Fibroblast of lung (primary cell): ENCODE measurements at regions not wholly inside any gene's neighbourhood (a gene's known extent, or its start where the extent isn't known, plus 50 kb on each side); places are given as distances from the start of the nearest gene placed in this dataset.

Source experiments
- DNase-seq, 2 donors: peaks; one replicate each; pipeline versions ENCODE4 v3.0.0 to v3.0.0-alpha.2; 2010; ENCODE audit warnings: low read depth in 2 of 2
- H2AFZ ChIP-seq: 2 replicates; pipeline ENCODE4 v1.5.1; 2012; ENCODE audit warnings: low read length, control low read depth, inconsistent platforms
- H3K27ac ChIP-seq: 2 replicates; pipeline ENCODE4 v1.5.1; 2011; ENCODE audit warnings: low read length, control low read depth; ENCODE audit not compliant: insufficient read depth
- H3K27me3 ChIP-seq: 2 replicates; pipeline ENCODE4 v1.5.1; 2011; ENCODE audit warnings: mild to moderate bottlenecking, low read length; ENCODE audit not compliant: control insufficient read depth, insufficient read depth
- H3K36me3 ChIP-seq: 2 replicates; pipeline ENCODE4 v1.5.1; 2011; ENCODE audit warnings: low read length; ENCODE audit not compliant: control insufficient read depth, insufficient read depth
- H3K4me1 ChIP-seq: 2 replicates; pipeline ENCODE4 v1.5.1; 2011; ENCODE audit warnings: low read length; ENCODE audit not compliant: control insufficient read depth, insufficient read depth; ENCODE audit errors: extremely low read depth
- H3K4me2 ChIP-seq: 2 replicates; pipeline ENCODE4 v1.5.1; 2011; ENCODE audit warnings: low read length, control low read depth; ENCODE audit not compliant: insufficient read depth; ENCODE audit errors: extremely low read depth
- H3K4me3 ChIP-seq, 4 experiments: fragments of 200-600 bp in 1 of 4; sonication (generic) in 1 of 4; replicated peaks in 1 of 4; 2 replicates each; pipeline ENCODE4 v1.5.1; 2011 to 2016; ENCODE audit warnings: low read length in 4 of 4, low read depth in 3 of 4, mild to moderate bottlenecking in 3 of 4, control low read depth in 2 of 4, inconsistent platforms in 1 of 4, mixed read lengths in 1 of 4; ENCODE audit not compliant: insufficient read depth in 1 of 4; ENCODE audit errors: control extremely low read depth in 1 of 4
- H3K79me2 ChIP-seq: 2 replicates; pipeline ENCODE4 v1.5.1; 2012; ENCODE audit warnings: mild to moderate bottlenecking, low read length, inconsistent platforms; ENCODE audit not compliant: control insufficient read depth, insufficient read depth
- H3K9ac ChIP-seq: 2 replicates; pipeline ENCODE4 v1.5.1; 2011; ENCODE audit warnings: mild to moderate bottlenecking, low read length, control low read depth; ENCODE audit not compliant: insufficient read depth
- H3K9me3 ChIP-seq: 2 replicates; pipeline ENCODE4 v1.5.1; 2012; ENCODE audit warnings: low read depth, low read length; ENCODE audit not compliant: control insufficient read depth, insufficient read depth
- H4K20me1 ChIP-seq: 2 replicates; pipeline ENCODE4 v1.5.1; 2011; ENCODE audit warnings: low read length; ENCODE audit not compliant: control insufficient read depth, insufficient read depth; ENCODE audit errors: extremely low read depth
- CTCF ChIP-seq, 2 donors: IDR thresholded peaks in 1 of 2; conservative IDR thresholded peaks in 1 of 2; 1 replicate in 1 of 2; 2 replicates in 1 of 2; pipeline ENCODE4 v1.5.1; 2011 to 2012; ENCODE audit warnings: low read length in 2 of 2, control low read depth in 1 of 2, inconsistent platforms in 1 of 2, low read depth in 1 of 2, mild to moderate bottlenecking in 1 of 2
- EZH2 ChIP-seq: IDR thresholded peaks from 2 replicates; pipeline ENCODE4 v1.5.1; 2012; ENCODE audit warnings: low read length, control low read depth, mild to moderate bottlenecking; ENCODE audit errors: missing control alignments

- Histone ChIP-seq H3K4me1 (no peaks in the 10 kb centered on the region), H3K36me3 (no peaks in the 10 kb centered on the region), H3K9me3 (no peaks in the 10 kb centered on the region), H3K9ac (no peak overlapping the region), H3K27me3 (no peaks in the 10 kb centered on the region), H2AFZ (no peak overlapping the region), H3K79me2 (no peaks in the 10 kb centered on the region), H3K4me2 (no peak overlapping the region), H3K27ac (no peak overlapping the region), H4K20me1 (no peaks in the 10 kb centered on the region), H3K4me3 (no peak overlapping the region)
- no peak for TF ChIP-seq EZH2
- DNase-seq, result no peak
These were observed 367.4 kb downstream of the IL20RB start for GRCh38 chr3:137325170-137325569.

- H4K20me1 ChIP-seq, result no peaks in the 10 kb centered on the region
- DNase-seq, result no peak
- no peak overlapping the region for H3K27ac ChIP-seq
- H3K36me3 ChIP-seq, result no peaks in the 10 kb centered on the region
- H3K9me3 ChIP-seq, result no peaks in the 10 kb centered on the region
- no peak overlapping the region for H3K9ac ChIP-seq
- no peaks in the 10 kb centered on the region for H3K79me2 ChIP-seq
- no peak overlapping the region for H3K4me3 ChIP-seq
- H2AFZ ChIP-seq, result no peak overlapping the region
- no peaks in the 10 kb centered on the region for H3K4me1 ChIP-seq
- no peaks in the 10 kb centered on the region for H3K27me3 ChIP-seq
- H3K4me2 ChIP-seq, result no peak overlapping the region
- TF ChIP-seq CTCF (conservative IDR thresholded peaks at IDR 0.05 in 1 of 2, IDR thresholded peaks at IDR 0.05 in 1 of 2; ENCODE audit: low read depth in 1 of 2, low read length in 2 of 2) (no peak), EZH2 (no peak)
These were observed 368.2 kb downstream of the IL20RB start for GRCh38 chr3:137325934-137326333.

GRCh38 chr3:137329594-137329993 lies 371.8 kb downstream of the IL20RB start:
- H3K4me2 ChIP-seq, result no peak overlapping the region
- no peak overlapping the region for H3K4me3 ChIP-seq
- H4K20me1 ChIP-seq, result no peaks in the 10 kb centered on the region
- no peaks in the 10 kb centered on the region for H3K79me2 ChIP-seq
- no peak overlapping the region for H3K27ac ChIP-seq
- H3K9me3 ChIP-seq, result no peaks in the 10 kb centered on the region
- no peaks in the 10 kb centered on the region for H3K27me3 ChIP-seq
- no peak for DNase-seq
- H3K4me1 ChIP-seq, result no peaks in the 10 kb centered on the region
- no peaks in the 10 kb centered on the region for H3K36me3 ChIP-seq
- no peak overlapping the region for H3K9ac ChIP-seq
- H2AFZ ChIP-seq, result no peak overlapping the region
- TF ChIP-seq CTCF (conservative IDR thresholded peaks at IDR 0.05 in 1 of 2, IDR thresholded peaks at IDR 0.05 in 1 of 2; ENCODE audit: low read depth in 1 of 2, low read length in 2 of 2) (no peak), EZH2 (no peak)

- Histone ChIP-seq H4K20me1 (no peaks in the 10 kb centered on the region), H3K9me3 (no peaks in the 10 kb centered on the region), H3K9ac (no peak overlapping the region), H3K4me2 (no peak overlapping the region), H3K79me2 (no peaks in the 10 kb centered on the region), H3K4me1 (no peaks in the 10 kb centered on the region), H3K4me3 (no peak overlapping the region), H2AFZ (no peak overlapping the region), H3K27ac (no peak overlapping the region), H3K27me3 (no peaks in the 10 kb centered on the region), H3K36me3 (no peaks in the 10 kb centered on the region)
- TF ChIP-seq EZH2 (no peak), CTCF (conservative IDR thresholded peaks at IDR 0.05 in 1 of 2, IDR thresholded peaks at IDR 0.05 in 1 of 2; ENCODE audit: low read depth in 1 of 2, low read length in 2 of 2) (no peak)
- DNase-seq, result no peak
These were observed 372.5 kb downstream of the IL20RB start for GRCh38 chr3:137330246-137330645.
